Lower leg skin (tissue), 3 donors: ENCODE measurements at regions not wholly inside any gene's neighbourhood (a gene's known extent, or its start where the extent isn't known, plus 50 kb on each side); places are given as distances from the start of the nearest gene placed in this dataset.

ENCODE experiments used
- CTCF ChIP-seq, 3 donors: fragments of 450-650 bp; IDR thresholded peaks; one replicate each; pipeline ENCODE4 v1.5.1; 2016; ENCODE audit warnings: antibody characterized with exemption in 3 of 3, mild to moderate bottlenecking in 3 of 3, moderate library complexity in 2 of 3
- POLR2A ChIP-seq, 2 donors: fragments of 450-650 bp; IDR thresholded peaks; one replicate each; pipeline ENCODE4 v1.6.1; 2016 to 2017; ENCODE audit warnings: antibody characterized with exemption in 2 of 2, mild to moderate bottlenecking in 1 of 2, moderate library complexity in 1 of 2

- TF ChIP-seq CTCF (IDR thresholded peaks at IDR 0.05) (no peak), POLR2A (IDR thresholded peaks at IDR 0.05) (no peak)
Observed at GRCh38 chr5:105940181-105940580, 1730.6 kb downstream of the EFNA5 start.
